ENCODE measurements at regions not wholly inside any gene's neighbourhood (a gene's known extent, or its start where the extent isn't known, plus 50 kb on each side); places are given as distances from the start of the nearest gene placed in this dataset.

DNA sequence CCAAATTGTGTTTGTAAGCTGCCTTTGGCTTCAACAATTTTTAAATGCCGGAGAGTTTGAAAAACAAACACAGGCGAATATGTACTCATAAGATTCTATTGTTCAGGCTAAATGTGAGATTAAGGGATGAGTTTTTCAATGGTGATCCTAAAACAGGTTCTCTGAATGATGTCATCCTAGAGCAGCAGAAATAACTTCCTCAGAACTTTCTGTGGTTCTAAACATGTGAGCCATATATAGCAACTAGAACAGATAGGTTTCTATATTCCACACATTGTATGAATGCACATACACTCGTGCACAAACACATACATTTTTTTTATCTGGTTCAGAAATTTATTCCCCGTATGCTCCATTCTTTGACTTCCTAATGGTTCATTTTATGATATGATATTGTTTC, 1352.2 kb downstream of the CDH8 start:
- Histone ChIP-seq H4K20me1 (ENCODE audit: low read depth, low read length) (no peaks in the 10 kb centered on the region), H3K4me2 (ENCODE audit: low read depth, low read length, poor library complexity, severe bottlenecking) (no peak overlapping the region), H3K36me3 (ENCODE audit: low read length) (no peaks in the 10 kb centered on the region), H2AFZ (ENCODE audit: low read depth, low read length, severe bottlenecking) (no peak overlapping the region), H3K79me2 (ENCODE audit: insufficient read depth, low read length) (no peaks in the 10 kb centered on the region), H3K27me3 (ENCODE audit: low read length) (no peaks in the 10 kb centered on the region), H3F3A (ENCODE audit: insufficient read depth) (no peaks in the 10 kb centered on the region), H3K9ac (ENCODE audit: low read length) (no peak overlapping the region), H3K4me3 (ENCODE audit: insufficient read depth, low read length, poor library complexity, severe bottlenecking) (no peak overlapping the region), H3K27ac (ENCODE audit: low read depth, low read length) (no peak overlapping the region), H3K9me2 (replicated peaks; ENCODE audit: insufficient read depth, low read length) (no peaks in the 10 kb centered on the region), H3K9me3 (ENCODE audit: insufficient read depth, low read length) (no peaks in the 10 kb centered on the region)
- TF ChIP-seq CTCF (IDR thresholded peaks at IDR 0.05; ENCODE audit: insufficient read depth, low read length, poor library complexity, severe bottlenecking) (no peak), EZH2phosphoT487 (conservative IDR thresholded peaks at IDR 0.05; ENCODE audit: low read length) (no peak)

DNA sequence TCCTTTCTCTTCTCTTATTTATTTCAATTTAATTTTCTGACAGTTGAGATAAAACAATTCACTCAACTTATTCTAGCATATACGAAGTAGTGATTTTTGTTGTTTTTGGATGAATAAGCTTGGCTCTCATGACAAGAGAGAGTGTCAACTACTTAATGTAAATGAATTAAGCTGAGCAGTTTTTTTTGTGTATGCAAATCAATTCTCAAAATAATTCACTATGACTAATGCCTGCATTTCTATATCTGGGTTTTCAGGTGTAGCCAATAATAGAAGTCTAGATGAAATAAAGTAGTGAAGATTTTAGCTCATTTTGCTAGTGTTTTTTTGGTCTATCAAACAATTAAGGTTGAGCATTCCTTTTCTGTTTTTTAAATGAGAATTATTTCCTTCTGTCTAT, 1354.0 kb downstream of the CDH8 start:
- no peaks in the 10 kb centered on the region for H4K20me1 ChIP-seq (ENCODE audit: low read depth, low read length)
- no peak overlapping the region for H2AFZ ChIP-seq (ENCODE audit: low read depth, low read length, severe bottlenecking)
- H3K36me3 ChIP-seq (ENCODE audit: low read length) = no peaks in the 10 kb centered on the region
- H3F3A ChIP-seq (ENCODE audit: insufficient read depth) = no peaks in the 10 kb centered on the region
- no peak overlapping the region for H3K4me3 ChIP-seq (ENCODE audit: insufficient read depth, low read length, poor library complexity, severe bottlenecking)
- TF ChIP-seq EZH2phosphoT487 (conservative IDR thresholded peaks at IDR 0.05; ENCODE audit: low read length) (no peak), CTCF (IDR thresholded peaks at IDR 0.05; ENCODE audit: insufficient read depth, low read length, poor library complexity, severe bottlenecking) (no peak)
- H3K9me2 ChIP-seq (replicated peaks; ENCODE audit: insufficient read depth, low read length) = no peaks in the 10 kb centered on the region
- H3K27ac ChIP-seq (ENCODE audit: low read depth, low read length) = no peak overlapping the region
- no peak overlapping the region for H3K4me2 ChIP-seq (ENCODE audit: low read depth, low read length, poor library complexity, severe bottlenecking)
- H3K9me3 ChIP-seq (ENCODE audit: insufficient read depth, low read length) = no peaks in the 10 kb centered on the region
- H3K79me2 ChIP-seq (ENCODE audit: insufficient read depth, low read length) = no peaks in the 10 kb centered on the region
- H3K27me3 ChIP-seq (ENCODE audit: low read length) = no peaks in the 10 kb centered on the region
- no peak overlapping the region for H3K9ac ChIP-seq (ENCODE audit: low read length)

DNA sequence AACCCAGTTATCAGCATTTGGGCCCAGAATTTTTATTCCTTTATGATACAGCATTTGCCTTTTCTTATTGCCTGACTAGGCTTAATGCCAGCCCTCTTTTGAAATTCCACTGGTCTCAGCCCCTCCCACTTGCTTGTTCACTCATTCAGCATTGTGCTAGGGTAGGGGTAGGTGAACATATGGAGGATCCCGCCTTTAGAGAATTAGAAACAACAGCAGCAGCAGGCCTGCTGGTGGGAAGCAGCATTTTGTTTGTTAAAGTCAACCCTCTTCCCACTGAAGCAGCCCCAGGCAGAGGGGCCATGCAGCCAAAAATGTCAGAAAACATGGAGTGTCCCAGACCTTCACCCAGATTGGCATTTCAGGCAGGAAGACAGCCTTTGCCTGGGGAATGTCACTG, 1355.2 kb downstream of the CDH8 start:
- H3K9me2 ChIP-seq (replicated peaks; ENCODE audit: insufficient read depth, low read length) = no peaks in the 10 kb centered on the region
- H3K36me3 ChIP-seq (ENCODE audit: low read length) = no peaks in the 10 kb centered on the region
- no peaks in the 10 kb centered on the region for H3K27me3 ChIP-seq (ENCODE audit: low read length)
- H3K4me3 ChIP-seq (ENCODE audit: insufficient read depth, low read length, poor library complexity, severe bottlenecking) = no peak overlapping the region
- no peak overlapping the region for H3K27ac ChIP-seq (ENCODE audit: low read depth, low read length)
- no peaks in the 10 kb centered on the region for H3F3A ChIP-seq (ENCODE audit: insufficient read depth)
- H2AFZ ChIP-seq (ENCODE audit: low read depth, low read length, severe bottlenecking) = no peak overlapping the region
- no peak overlapping the region for H3K4me2 ChIP-seq (ENCODE audit: low read depth, low read length, poor library complexity, severe bottlenecking)
- H3K9me3 ChIP-seq (ENCODE audit: insufficient read depth, low read length) = no peaks in the 10 kb centered on the region
- H4K20me1 ChIP-seq (ENCODE audit: low read depth, low read length) = no peaks in the 10 kb centered on the region
- TF ChIP-seq CTCF (IDR thresholded peaks at IDR 0.05; ENCODE audit: insufficient read depth, low read length, poor library complexity, severe bottlenecking) (no peak), EZH2phosphoT487 (conservative IDR thresholded peaks at IDR 0.05; ENCODE audit: low read length) (no peak)
- no peaks in the 10 kb centered on the region for H3K79me2 ChIP-seq (ENCODE audit: insufficient read depth, low read length)
- no peak overlapping the region for H3K9ac ChIP-seq (ENCODE audit: low read length)

GRCh38 chr16:60675022-60675421, 1361.2 kb downstream of the CDH8 start:
- TF ChIP-seq EZH2phosphoT487 (conservative IDR thresholded peaks at IDR 0.05; ENCODE audit: low read length) = no peak
- TF ChIP-seq CTCF (IDR thresholded peaks at IDR 0.05; ENCODE audit: insufficient read depth, low read length, poor library complexity, severe bottlenecking) = no peak
- H3K9ac ChIP-seq (ENCODE audit: low read length) = no peak overlapping the region
- no peak overlapping the region for H3K4me2 ChIP-seq (ENCODE audit: low read depth, low read length, poor library complexity, severe bottlenecking)
- H3K36me3 ChIP-seq (ENCODE audit: low read length) = no peaks in the 10 kb centered on the region
- no peaks in the 10 kb centered on the region for H3F3A ChIP-seq (ENCODE audit: insufficient read depth)
- no peaks in the 10 kb centered on the region for H4K20me1 ChIP-seq (ENCODE audit: low read depth, low read length)
- H2AFZ ChIP-seq (ENCODE audit: low read depth, low read length, severe bottlenecking) = no peak overlapping the region
- H3K4me3 ChIP-seq (ENCODE audit: insufficient read depth, low read length, poor library complexity, severe bottlenecking) = no peak overlapping the region
- no peaks in the 10 kb centered on the region for H3K27me3 ChIP-seq (ENCODE audit: low read length)
- H3K9me2 ChIP-seq (replicated peaks; ENCODE audit: insufficient read depth, low read length) = no peaks in the 10 kb centered on the region; the same call in 1 of the 2 replicates
- no peaks in the 10 kb centered on the region for H3K79me2 ChIP-seq (ENCODE audit: insufficient read depth, low read length)
- no peak overlapping the region for H3K27ac ChIP-seq (ENCODE audit: low read depth, low read length)
- H3K9me3 ChIP-seq (ENCODE audit: insufficient read depth, low read length) = no peaks in the 10 kb centered on the region

All from SU-DHL-6 (cell line).